Testis (tissue), 2 donors: ENCODE measurements at regions not wholly inside any gene's neighbourhood (a gene's known extent, or its start where the extent isn't known, plus 50 kb on each side); places are given as distances from the start of the nearest gene placed in this dataset.

ENCODE experiments used
- DNase-seq: peaks from one replicate; pipeline ENCODE4 v3.0.0-alpha.2; 2019
- H3K27ac ChIP-seq, 2 donors: fragments of 200-600 bp; sonication (generic); one replicate each; pipeline ENCODE4 v1.5.1; 2019
- H3K27me3 ChIP-seq: fragments of 200-600 bp; sonication (generic); one replicate; pipeline ENCODE4 v1.5.1; 2019
- H3K36me3 ChIP-seq: fragments of 200-600 bp; sonication (generic); one replicate; pipeline ENCODE4 v1.5.1; 2017; ENCODE audit warnings: low read depth; ENCODE audit errors: missing control alignments
- H3K4me1 ChIP-seq: fragments of 200-600 bp; sonication (generic); one replicate; pipeline ENCODE4 v1.5.1; 2019
- H3K4me3 ChIP-seq, 2 donors: fragments of 200-600 bp; sonication (generic); one replicate each; pipeline ENCODE4 v1.5.1; 2017 to 2019
- H3K9me3 ChIP-seq: fragments of 200-600 bp; sonication (generic); one replicate; pipeline ENCODE4 v1.5.1; 2017
- POLR2A ChIP-seq: fragments of 450-650 bp; IDR thresholded peaks from one replicate; pipeline ENCODE4 v1.6.1; 2017; ENCODE audit warnings: antibody characterized with exemption, mild to moderate bottlenecking, moderate library complexity
- WGBS, 2 donors: methylation state at CpG; one replicate each; pipeline ENCODE4 v1.1.5; 2018; 5-methylcytosine and 5-hydroxymethylcytosine counted together
- intact Hi-C: fragments of 100-400 bp; cut with DNase I; formaldehyde crosslinking; loops from one replicate; pipeline ENCODE4 v1.15.1; 2023; ENCODE audit warnings: low total_unique reads
- TF ChIP-seq, protein P1 (sequence below), 3 experiments: fragments of 450-650 bp in 2 of 3; fragments of 200-600 bp in 1 of 3; sonication (generic) in 1 of 3; IDR thresholded peaks; one replicate each; pipeline ENCODE4 v1.5.1; 2016 to 2019; ENCODE audit warnings: antibody characterized with exemption in 3 of 3, mild to moderate bottlenecking in 2 of 3, moderate library complexity in 1 of 3

DNA sequence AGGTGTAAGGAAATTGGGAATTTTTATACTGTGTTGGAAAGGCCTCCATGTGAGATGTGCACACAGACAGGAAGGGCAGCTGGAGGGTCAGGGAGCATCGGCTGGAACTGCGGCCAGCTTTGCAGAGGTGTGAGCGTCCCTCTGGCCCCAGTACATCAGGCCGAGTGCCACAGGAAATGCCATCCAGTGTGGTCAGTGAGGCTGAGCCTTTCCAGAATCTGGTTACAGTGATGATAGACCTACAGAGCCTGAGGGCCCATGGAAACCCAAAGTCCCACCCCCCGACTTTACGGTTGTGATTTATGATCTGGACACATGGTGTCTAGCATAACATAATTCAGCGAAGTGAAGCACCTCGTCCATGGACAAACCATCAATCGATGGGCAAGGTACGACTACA lies 137.3 kb upstream of the PDE10A start:
- WGBS, 2 donors = 72 to 85% methylated on average over 9 to 10 of the region's 10 CpGs
- intact Hi-C loops = no loop called here
- H3K27me3 ChIP-seq = no peaks in the 10 kb centered on the region

DNA sequence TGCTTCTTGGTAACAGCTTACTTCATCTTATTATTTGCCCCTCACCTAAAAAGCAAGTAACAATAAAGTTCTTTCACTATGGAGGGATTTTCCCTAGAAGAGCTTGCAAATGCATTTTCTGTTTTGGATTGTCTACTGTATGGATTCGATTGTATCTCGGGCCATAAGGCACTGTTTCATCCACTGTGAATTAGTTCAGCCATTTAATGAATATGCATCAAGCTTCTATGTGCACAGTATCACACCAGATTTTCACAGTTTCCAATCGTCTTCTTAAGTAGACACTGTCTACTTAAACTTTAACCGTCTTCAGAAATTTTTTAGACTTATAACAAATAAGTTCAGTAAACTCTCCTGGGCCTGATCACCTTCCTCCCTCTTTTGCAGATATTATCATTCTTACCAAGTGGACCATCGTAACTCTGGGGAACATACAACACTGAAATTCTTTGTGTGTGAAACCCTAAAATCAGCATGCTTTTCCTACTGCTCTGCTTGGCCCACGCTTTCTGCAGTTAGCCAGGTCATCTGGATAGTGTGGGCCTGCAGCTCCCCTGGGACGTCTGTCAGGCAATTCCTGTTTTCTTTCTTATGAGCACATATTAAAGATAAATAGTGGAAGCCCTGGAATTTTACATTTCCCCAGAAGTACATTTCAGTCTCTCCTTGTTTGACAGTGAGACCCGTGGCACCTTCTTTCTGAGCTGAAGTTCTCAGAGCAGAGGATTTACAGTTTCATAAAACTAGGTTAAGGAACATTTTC lies 136.5 kb upstream of the PDE10A start:
- Histone ChIP-seq H3K4me3 (no peak overlapping the region), H3K27me3 (no peaks in the 10 kb centered on the region), H3K9me3 (no peaks in the 10 kb centered on the region), H3K36me3 (no peaks in the 10 kb centered on the region), H3K27ac (no peak overlapping the region), H3K4me1 (peaks cover 4% of the 10 kb centered on the region)
- 67 to 68% methylated on average over 8 of the region's 8 CpGs for WGBS, 2 donors
- no peak for TF ChIP-seq POLR2A
- TF ChIP-seq, protein P1, sequence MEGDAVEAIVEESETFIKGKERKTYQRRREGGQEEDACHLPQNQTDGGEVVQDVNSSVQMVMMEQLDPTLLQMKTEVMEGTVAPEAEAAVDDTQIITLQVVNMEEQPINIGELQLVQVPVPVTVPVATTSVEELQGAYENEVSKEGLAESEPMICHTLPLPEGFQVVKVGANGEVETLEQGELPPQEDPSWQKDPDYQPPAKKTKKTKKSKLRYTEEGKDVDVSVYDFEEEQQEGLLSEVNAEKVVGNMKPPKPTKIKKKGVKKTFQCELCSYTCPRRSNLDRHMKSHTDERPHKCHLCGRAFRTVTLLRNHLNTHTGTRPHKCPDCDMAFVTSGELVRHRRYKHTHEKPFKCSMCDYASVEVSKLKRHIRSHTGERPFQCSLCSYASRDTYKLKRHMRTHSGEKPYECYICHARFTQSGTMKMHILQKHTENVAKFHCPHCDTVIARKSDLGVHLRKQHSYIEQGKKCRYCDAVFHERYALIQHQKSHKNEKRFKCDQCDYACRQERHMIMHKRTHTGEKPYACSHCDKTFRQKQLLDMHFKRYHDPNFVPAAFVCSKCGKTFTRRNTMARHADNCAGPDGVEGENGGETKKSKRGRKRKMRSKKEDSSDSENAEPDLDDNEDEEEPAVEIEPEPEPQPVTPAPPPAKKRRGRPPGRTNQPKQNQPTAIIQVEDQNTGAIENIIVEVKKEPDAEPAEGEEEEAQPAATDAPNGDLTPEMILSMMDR (IDR thresholded peaks at IDR 0.05) = no peak
- intact Hi-C loops = no loop called here
- DNase-seq = no peak

More for the DNA sequence above, 137.3 kb upstream of the PDE10A start:
- TF ChIP-seq, protein P1 (IDR thresholded peaks at IDR 0.05) = no peak
- no peak for TF ChIP-seq POLR2A
- Histone ChIP-seq H3K27ac (no peak overlapping the region), H3K36me3 (no peaks in the 10 kb centered on the region), H3K9me3 (no peaks in the 10 kb centered on the region), H3K4me3 (no peak overlapping the region), H3K4me1 (peaks cover 6% of the 10 kb centered on the region)
- no peak for DNase-seq

DNA sequence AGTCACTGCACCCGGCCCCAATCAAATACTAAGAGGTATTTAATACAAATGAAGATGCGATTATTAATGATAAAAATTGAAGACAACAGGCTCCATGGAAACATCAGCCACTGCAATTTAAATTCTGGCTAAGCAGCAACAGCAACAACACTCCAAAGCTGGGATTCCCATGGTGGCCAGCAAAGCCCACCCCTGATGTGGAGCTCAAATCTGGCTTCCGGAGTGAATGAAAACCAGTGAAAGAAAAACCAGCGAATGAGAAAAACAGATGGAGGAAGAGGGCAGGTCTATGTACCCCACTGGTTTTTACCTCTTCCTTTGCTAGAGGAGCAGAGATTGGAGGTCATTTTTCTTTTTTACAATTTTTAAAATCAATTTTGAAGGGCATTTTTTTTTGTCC lies 135.9 kb upstream of the PDE10A start:
- WGBS, 2 donors = 89 to 95% methylated on average over 4 of the region's 4 CpGs
- no peaks in the 10 kb centered on the region for H3K27me3 ChIP-seq
- intact Hi-C loops = no loop called here

DNA sequence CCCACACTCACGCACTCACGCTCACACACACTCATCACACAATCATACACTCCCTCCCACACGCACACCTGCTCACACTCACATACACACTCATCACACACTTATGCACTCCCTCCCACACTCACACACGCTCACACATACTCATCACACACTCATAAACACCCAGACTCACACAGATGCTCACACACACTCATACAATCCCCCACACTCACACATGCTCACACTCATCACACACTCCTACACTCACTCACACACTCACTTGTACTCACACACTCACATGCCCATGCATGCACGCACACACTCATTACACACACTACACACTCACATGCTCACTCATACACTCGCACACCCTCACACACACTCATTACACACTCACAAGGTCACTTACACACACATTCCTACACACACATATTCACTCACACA lies 131.1 kb upstream of the PDE10A start:
- no peaks in the 10 kb centered on the region for H3K9me3 ChIP-seq
- WGBS, 2 donors = 72 to 83% methylated on average over 6 of the region's 6 CpGs
- DNase-seq = no peak
- H3K27me3 ChIP-seq = no peaks in the 10 kb centered on the region
- no peaks in the 10 kb centered on the region for H3K36me3 ChIP-seq
- no peaks in the 10 kb centered on the region for H3K4me1 ChIP-seq
- H3K27ac ChIP-seq = no peak overlapping the region
- no peak overlapping the region for H3K4me3 ChIP-seq
- TF ChIP-seq, protein P1 (IDR thresholded peaks at IDR 0.05) = no peak
- no peak for TF ChIP-seq POLR2A
- intact Hi-C loops = no loop called here

More for the DNA sequence above, 135.9 kb upstream of the PDE10A start:
- Histone ChIP-seq H3K27ac (no peak overlapping the region), H3K9me3 (no peaks in the 10 kb centered on the region), H3K4me3 (no peak overlapping the region), H3K36me3 (no peaks in the 10 kb centered on the region), H3K4me1 (no peaks in the 10 kb centered on the region)
- TF ChIP-seq, protein P1 (IDR thresholded peaks at IDR 0.05) = no peak
- TF ChIP-seq POLR2A = no peak
- no peak for DNase-seq
